ENCODE measurements at regions not wholly inside any gene's neighbourhood (a gene's known extent, or its start where the extent isn't known, plus 50 kb on each side); places are given as distances from the start of the nearest gene placed in this dataset.
A peak's percentile ranks its signal among the peaks of the same experiment; 100 is the strongest.
"Not testable (repeated sequence)": the region's sequence is repeated elsewhere in the genome, so short reads cannot be mapped to it uniquely, and the experiment has no call there.

GRCh38 chr5:90227683-90228082 is 181.9 kb downstream of the CETN3 start:
- H3K4me1 ChIP-seq (ENCODE audit: insufficient read depth, low read length): peaks cover 17% of the 10 kb centered on the region
- H3K27me3 ChIP-seq (ENCODE audit: control insufficient read depth in 1 of 2, insufficient read depth in 2 of 2, low read length in 2 of 2): no peaks in the 10 kb centered on the region
- H3K36me3 ChIP-seq (ENCODE audit: insufficient read depth, low read length): no peaks in the 10 kb centered on the region
- H3K9me3 ChIP-seq (ENCODE audit: low read length): no peaks in the 10 kb centered on the region
- H3K4me3 ChIP-seq (ENCODE audit: low read depth in 1 of 2, low read length in 2 of 2): peak overlapping the region in 1 of 2 donors; percentile 28
- no peak overlapping the region for H3K9ac ChIP-seq (ENCODE audit: low read length)
- no peak overlapping the region for H3K27ac ChIP-seq (ENCODE audit: low read depth, low read length)

GRCh38 chr5:90226433-90227099 is 183.0 kb downstream of the CETN3 start:
- no peaks in the 10 kb centered on the region for H3K27me3 ChIP-seq (ENCODE audit: control insufficient read depth in 1 of 2, insufficient read depth in 2 of 2, low read length in 2 of 2)
- H3K4me3 ChIP-seq (ENCODE audit: low read depth in 1 of 2, low read length in 2 of 2): no peak overlapping the region
- H3K9me3 ChIP-seq (ENCODE audit: low read length): no peaks in the 10 kb centered on the region
- H3K9ac ChIP-seq (ENCODE audit: low read length): no peak overlapping the region
- H3K36me3 ChIP-seq (ENCODE audit: insufficient read depth, low read length): no peaks in the 10 kb centered on the region
- H3K27ac ChIP-seq (ENCODE audit: low read depth, low read length): no peak overlapping the region
- H3K4me1 ChIP-seq (ENCODE audit: insufficient read depth, low read length): peaks cover 17% of the 10 kb centered on the region

- Histone ChIP-seq H3K4me1 (ENCODE audit: insufficient read depth, low read length) (peaks cover 17% of the 10 kb centered on the region), H3K9ac (ENCODE audit: low read length) (no peak overlapping the region), H3K36me3 (ENCODE audit: insufficient read depth, low read length) (no peaks in the 10 kb centered on the region), H3K9me3 (ENCODE audit: low read length) (no peaks in the 10 kb centered on the region), H3K27ac (ENCODE audit: low read depth, low read length) (no peak overlapping the region), H3K27me3 (ENCODE audit: control insufficient read depth in 1 of 2, insufficient read depth in 2 of 2, low read length in 2 of 2) (no peaks in the 10 kb centered on the region), H3K4me3 (ENCODE audit: low read depth in 1 of 2, low read length in 2 of 2) (no peak overlapping the region)
Observed at GRCh38 chr5:90224342-90224741, 185.2 kb downstream of the CETN3 start.

- Histone ChIP-seq H3K27ac (ENCODE audit: low read depth, low read length) (no peak overlapping the region), H3K9me3 (ENCODE audit: low read length) (no peaks in the 10 kb centered on the region), H3K4me1 (ENCODE audit: insufficient read depth, low read length) (peaks cover 17% of the 10 kb centered on the region), H3K9ac (ENCODE audit: low read length) (no peak overlapping the region), H3K27me3 (ENCODE audit: control insufficient read depth in 1 of 2, insufficient read depth in 2 of 2, low read length in 2 of 2) (no peaks in the 10 kb centered on the region), H3K36me3 (ENCODE audit: insufficient read depth, low read length) (no peaks in the 10 kb centered on the region), H3K4me3 (ENCODE audit: low read depth in 1 of 2, low read length in 2 of 2) (no peak overlapping the region)
Observed at GRCh38 chr5:90223756-90224155, 185.8 kb downstream of the CETN3 start.

GRCh38 chr5:90221951-90222350 is 187.6 kb downstream of the CETN3 start:
- H3K27me3 ChIP-seq (ENCODE audit: control insufficient read depth in 1 of 2, insufficient read depth in 2 of 2, low read length in 2 of 2): no peaks in the 10 kb centered on the region
- peaks cover 6% of the 10 kb centered on the region for H3K4me1 ChIP-seq (ENCODE audit: insufficient read depth, low read length)
- no peak overlapping the region for H3K27ac ChIP-seq (ENCODE audit: low read depth, low read length)
- no peak overlapping the region for H3K9ac ChIP-seq (ENCODE audit: low read length)
- H3K9me3 ChIP-seq (ENCODE audit: low read length): no peaks in the 10 kb centered on the region
- no peak overlapping the region for H3K4me3 ChIP-seq (ENCODE audit: low read depth in 1 of 2, low read length in 2 of 2)
- H3K36me3 ChIP-seq (ENCODE audit: insufficient read depth, low read length): no peaks in the 10 kb centered on the region

- H3K4me3 ChIP-seq (ENCODE audit: low read depth in 1 of 2, low read length in 2 of 2): no peak overlapping the region
- H3K9ac ChIP-seq (ENCODE audit: low read length): no peak overlapping the region
- no peaks in the 10 kb centered on the region for H3K4me1 ChIP-seq (ENCODE audit: insufficient read depth, low read length)
- H3K36me3 ChIP-seq (ENCODE audit: insufficient read depth, low read length): no peaks in the 10 kb centered on the region
- no peak overlapping the region for H3K27ac ChIP-seq (ENCODE audit: low read depth, low read length)
- H3K27me3 ChIP-seq (ENCODE audit: control insufficient read depth in 1 of 2, insufficient read depth in 2 of 2, low read length in 2 of 2): no peaks in the 10 kb centered on the region
- H3K9me3 ChIP-seq (ENCODE audit: low read length): no peaks in the 10 kb centered on the region
Observed at GRCh38 chr5:90220554-90220953, 189.0 kb downstream of the CETN3 start.

- Histone ChIP-seq H3K9me3 (ENCODE audit: low read length) (no peaks in the 10 kb centered on the region), H3K4me1 (ENCODE audit: insufficient read depth, low read length) (no peaks in the 10 kb centered on the region), H3K4me3 (ENCODE audit: low read depth in 1 of 2, low read length in 2 of 2) (no peak overlapping the region), H3K27me3 (ENCODE audit: control insufficient read depth in 1 of 2, insufficient read depth in 2 of 2, low read length in 2 of 2) (no peaks in the 10 kb centered on the region), H3K36me3 (ENCODE audit: insufficient read depth, low read length) (no peaks in the 10 kb centered on the region), H3K27ac (ENCODE audit: low read depth, low read length) (no peak overlapping the region), H3K9ac (ENCODE audit: low read length) (no peak overlapping the region)
Observed at GRCh38 chr5:90214991-90215390, 194.6 kb downstream of the CETN3 start.

GRCh38 chr5:90208323-90208722 is 201.2 kb downstream of the CETN3 start:
- H3K27ac ChIP-seq (ENCODE audit: low read depth, low read length); H3K9ac ChIP-seq (ENCODE audit: low read length); H3K4me1 ChIP-seq (ENCODE audit: insufficient read depth, low read length); H3K27me3 ChIP-seq (ENCODE audit: control insufficient read depth in 1 of 2, insufficient read depth in 2 of 2, low read length in 2 of 2); H3K4me3 ChIP-seq (ENCODE audit: low read depth in 1 of 2, low read length in 2 of 2); H3K9me3 ChIP-seq (ENCODE audit: low read length); H3K36me3 ChIP-seq (ENCODE audit: insufficient read depth, low read length): not testable (repeated sequence)

- Histone ChIP-seq H3K27me3 (ENCODE audit: control insufficient read depth in 1 of 2, insufficient read depth in 2 of 2, low read length in 2 of 2) (no peaks in the 10 kb centered on the region), H3K4me1 (ENCODE audit: insufficient read depth, low read length) (no peaks in the 10 kb centered on the region)
Observed at GRCh38 chr5:90201923-90202322, 207.6 kb downstream of the CETN3 start.

GRCh38 chr5:90193185-90193822 is 216.3 kb downstream of the CETN3 start:
- no peaks in the 10 kb centered on the region for H3K27me3 ChIP-seq (ENCODE audit: control insufficient read depth in 1 of 2, insufficient read depth in 2 of 2, low read length in 2 of 2)
- H3K9ac ChIP-seq (ENCODE audit: low read length): no peak overlapping the region
- H3K4me1 ChIP-seq (ENCODE audit: insufficient read depth, low read length): no peaks in the 10 kb centered on the region
- H3K27ac ChIP-seq (ENCODE audit: low read depth, low read length): no peak overlapping the region
- no peaks in the 10 kb centered on the region for H3K9me3 ChIP-seq (ENCODE audit: low read length)
- no peaks in the 10 kb centered on the region for H3K36me3 ChIP-seq (ENCODE audit: insufficient read depth, low read length)
- no peak overlapping the region for H3K4me3 ChIP-seq (ENCODE audit: low read depth in 1 of 2, low read length in 2 of 2)

More at GRCh38 chr5:90201923-90202322, 207.6 kb downstream of the CETN3 start:
- Histone ChIP-seq H3K4me3 (ENCODE audit: low read depth in 1 of 2, low read length in 2 of 2) (no peak overlapping the region), H3K9ac (ENCODE audit: low read length) (no peak overlapping the region), H3K27ac (ENCODE audit: low read depth, low read length) (no peak overlapping the region), H3K36me3 (ENCODE audit: insufficient read depth, low read length) (no peaks in the 10 kb centered on the region), H3K9me3 (ENCODE audit: low read length) (no peaks in the 10 kb centered on the region)

- H3K27ac ChIP-seq (ENCODE audit: low read depth, low read length): no peak overlapping the region
- no peaks in the 10 kb centered on the region for H3K36me3 ChIP-seq (ENCODE audit: insufficient read depth, low read length)
- H3K4me3 ChIP-seq (ENCODE audit: low read depth in 1 of 2, low read length in 2 of 2): no peak overlapping the region
- no peaks in the 10 kb centered on the region for H3K27me3 ChIP-seq (ENCODE audit: control insufficient read depth in 1 of 2, insufficient read depth in 2 of 2, low read length in 2 of 2)
- no peaks in the 10 kb centered on the region for H3K4me1 ChIP-seq (ENCODE audit: insufficient read depth, low read length)
- no peaks in the 10 kb centered on the region for H3K9me3 ChIP-seq (ENCODE audit: low read length)
- H3K9ac ChIP-seq (ENCODE audit: low read length): no peak overlapping the region
Observed at GRCh38 chr5:90191352-90192045, 218.1 kb downstream of the CETN3 start.

Data from muscle layer of colon (tissue), 2 donors.